Caco-2 (cell line): ENCODE measurements at regions not wholly inside any gene's neighbourhood (a gene's known extent, or its start where the extent isn't known, plus 50 kb on each side); places are given as distances from the start of the nearest gene placed in this dataset.

Experiments
- BruUV-seq: library from RNA; stranded (reverse); fragments of 400-500 nt; replicated peaks from 2 replicates; lab custom pipeline; 2021; lab: Mats Ljungman, UMichigan
- CTCF ChIA-PET: fragments of 300-600 bp; sonication (Branson Sonifier 250); formaldehyde crosslinking; loops from one replicate; lab custom pipeline; 2022; ENCODE audit warnings: antibody characterized with exemption; lab: Charles Lee
- POLR2A ChIA-PET: fragments of 300-600 bp; sonication (Branson Sonifier 250); formaldehyde crosslinking; loops from one replicate; lab custom pipeline; 2022; ENCODE audit warnings: antibody characterized with exemption; lab: Charles Lee
- DNase-seq, 2 experiments: peaks; one replicate each; pipeline versions ENCODE4 v3.0.0 to v3.0.0-alpha.2; 2020 to 2022
- H3K27me3 ChIP-seq: replicated peaks from 2 replicates; pipeline ENCODE4 v1.6.0; 2011; ENCODE audit warnings: low read length; ENCODE audit not compliant: control insufficient read depth, insufficient read depth
- H3K36me3 ChIP-seq: 2 replicates; pipeline ENCODE4 v1.5.1; 2011; ENCODE audit warnings: low read length; ENCODE audit not compliant: control insufficient read depth, insufficient read depth
- H3K4me1 ChIP-seq: fragments of 250-450 bp; sonication (Bioruptor Pico); 2 replicates; pipeline ENCODE4 v1.5.1; 2020; ENCODE audit warnings: mild to moderate bottlenecking
- H3K4me3 ChIP-seq: 2 replicates; pipeline ENCODE4 v1.5.1; 2011; ENCODE audit warnings: low read depth, mild to moderate bottlenecking, control low read depth, low read length
- H3K9me3 ChIP-seq: fragments of 250-450 bp; sonication (Bioruptor Pico); 2 replicates; pipeline ENCODE4 v1.5.1; 2020; ENCODE audit warnings: mild to moderate bottlenecking, moderate library complexity
- H3K27ac Mint-ChIP-seq: one replicate; pipeline ENCODE4 v1.8.0; 2022; ENCODE audit warnings: mixed read lengths; ENCODE audit not compliant: unreplicated experiment
- H3K27me3 Mint-ChIP-seq: one replicate; pipeline ENCODE4 v1.8.0; 2022; ENCODE audit warnings: mixed read lengths; ENCODE audit not compliant: insufficient read depth, unreplicated experiment
- H3K36me3 Mint-ChIP-seq: one replicate; pipeline ENCODE4 v1.8.0; 2022; ENCODE audit warnings: mild to moderate bottlenecking, mixed read lengths; ENCODE audit not compliant: insufficient read depth, unreplicated experiment
- H3K4me1 Mint-ChIP-seq: one replicate; pipeline ENCODE4 v1.8.0; 2022; ENCODE audit warnings: low read depth, mixed read lengths; ENCODE audit not compliant: unreplicated experiment
- H3K4me3 Mint-ChIP-seq: one replicate; pipeline ENCODE4 v1.8.0; 2022; ENCODE audit warnings: mild to moderate bottlenecking, moderate library complexity, mixed read lengths; ENCODE audit not compliant: unreplicated experiment
- H3K9me3 Mint-ChIP-seq: one replicate; pipeline ENCODE4 v1.8.0; 2022; ENCODE audit warnings: mixed read lengths; ENCODE audit not compliant: unreplicated experiment
- CTCF ChIP-seq, 2 experiments: fragments of 200-600 bp in 1 of 2; IDR thresholded peaks; 1 replicate in 1 of 2; 2 replicates in 1 of 2; pipeline versions ENCODE4 v1.5.1 to v1.8.0; 2011 to 2022; ENCODE audit warnings: antibody characterized with exemption in 1 of 2, control low read depth in 1 of 2, inconsistent platforms in 1 of 2, low read depth in 1 of 2, low read length in 1 of 2, mild to moderate bottlenecking in 1 of 2, moderate library complexity in 1 of 2; ENCODE audit not compliant: insufficient read depth in 1 of 2, severe bottlenecking in 1 of 2, unreplicated experiment in 1 of 2
- intact Hi-C: fragments of 100-400 bp; cut with micrococcal nuclease; formaldehyde crosslinking; loops from one replicate; pipeline ENCODE4 v1.10.0; 2022; ENCODE audit not compliant: unreplicated experiment

- no peaks in the 10 kb centered on the region; the same call in 1 of the 2 replicates for H3K9me3 ChIP-seq
- no peaks in the 10 kb centered on the region for H3K36me3 ChIP-seq
- BruUV-seq, result no TSS peak
- H3K4me3 ChIP-seq, result no peak overlapping the region
- H3K27me3 ChIP-seq, result no peaks in the 10 kb centered on the region
- no peaks in the 10 kb centered on the region for H3K27me3 Mint-ChIP-seq
- peaks cover 9% of the 10 kb centered on the region for H3K9me3 Mint-ChIP-seq
- ChIA-PET POLR2A (no interaction called here), CTCF (no interaction called here)
- H3K27ac Mint-ChIP-seq, result no peak overlapping the region
- H3K4me1 Mint-ChIP-seq, result no peaks in the 10 kb centered on the region
- H3K4me1 ChIP-seq, result no peaks in the 10 kb centered on the region
- no peak for DNase-seq
- H3K4me3 Mint-ChIP-seq, result no peak overlapping the region
- intact Hi-C loops, result no loop called here
- H3K36me3 Mint-ChIP-seq, result no peaks in the 10 kb centered on the region
- no peak for TF ChIP-seq CTCF (IDR thresholded peaks at IDR 0.05; ENCODE audit: insufficient read depth in 1 of 2, low read depth in 1 of 2, low read length in 1 of 2, severe bottlenecking in 1 of 2, unreplicated experiment in 1 of 2)
Measured at GRCh38 chr14:40855343-40855742, 751.3 kb upstream of the LRFN5 start.

GRCh38 chr14:40850191-40850590 is 756.5 kb upstream of the LRFN5 start:
- Histone ChIP-seq H3K36me3 (no peaks in the 10 kb centered on the region), H3K4me3 (no peak overlapping the region), H3K4me1 (no peaks in the 10 kb centered on the region), H3K27me3 (no peaks in the 10 kb centered on the region), H3K9me3 (no peaks in the 10 kb centered on the region)
- no peaks in the 10 kb centered on the region for H3K27me3 Mint-ChIP-seq
- CTCF ChIA-PET, result no interaction called here
- DNase-seq, result no peak
- H3K4me3 Mint-ChIP-seq, result no peak overlapping the region
- H3K27ac Mint-ChIP-seq, result no peak overlapping the region
- TF ChIP-seq CTCF (IDR thresholded peaks at IDR 0.05; ENCODE audit: insufficient read depth in 1 of 2, low read depth in 1 of 2, low read length in 1 of 2, severe bottlenecking in 1 of 2, unreplicated experiment in 1 of 2), result no peak
- H3K4me1 Mint-ChIP-seq, result no peaks in the 10 kb centered on the region
- intact Hi-C loops, result no loop called here
- BruUV-seq, result no TSS peak
- H3K36me3 Mint-ChIP-seq, result no peaks in the 10 kb centered on the region
- no peaks in the 10 kb centered on the region for H3K9me3 Mint-ChIP-seq
- POLR2A ChIA-PET, result no interaction called here

GRCh38 chr14:40847480-40847879 is 759.2 kb upstream of the LRFN5 start:
- H3K9me3 ChIP-seq, result no peaks in the 10 kb centered on the region
- DNase-seq, result no peak
- TF ChIP-seq CTCF (IDR thresholded peaks at IDR 0.05; ENCODE audit: insufficient read depth in 1 of 2, low read depth in 1 of 2, low read length in 1 of 2, severe bottlenecking in 1 of 2, unreplicated experiment in 1 of 2), result no peak
- Mint-ChIP-seq H3K27me3 (no peaks in the 10 kb centered on the region), H3K4me3 (no peak overlapping the region), H3K27ac (peak overlapping the region; percentile 29), H3K4me1 (peaks cover 14% of the 10 kb centered on the region), H3K36me3 (peaks cover 14% of the 10 kb centered on the region), H3K9me3 (no peaks in the 10 kb centered on the region)
- CTCF ChIA-PET, result no interaction called here
- H3K36me3 ChIP-seq, result no peaks in the 10 kb centered on the region
- POLR2A ChIA-PET, result no interaction called here
- no TSS peak for BruUV-seq
- H3K4me1 ChIP-seq, result peaks cover 14% of the 10 kb centered on the region
- H3K27me3 ChIP-seq, result no peaks in the 10 kb centered on the region
- intact Hi-C loops, result loop anchor here (10.0 kb wide), 1 partner anchor 213 kb away; no protein-coding TSS in a partner anchor
- no peak overlapping the region for H3K4me3 ChIP-seq
